ENCODE measurements at regions not wholly inside any gene's neighbourhood (a gene's known extent, or its start where the extent isn't known, plus 50 kb on each side); places are given as distances from the start of the nearest gene placed in this dataset.

DNA sequence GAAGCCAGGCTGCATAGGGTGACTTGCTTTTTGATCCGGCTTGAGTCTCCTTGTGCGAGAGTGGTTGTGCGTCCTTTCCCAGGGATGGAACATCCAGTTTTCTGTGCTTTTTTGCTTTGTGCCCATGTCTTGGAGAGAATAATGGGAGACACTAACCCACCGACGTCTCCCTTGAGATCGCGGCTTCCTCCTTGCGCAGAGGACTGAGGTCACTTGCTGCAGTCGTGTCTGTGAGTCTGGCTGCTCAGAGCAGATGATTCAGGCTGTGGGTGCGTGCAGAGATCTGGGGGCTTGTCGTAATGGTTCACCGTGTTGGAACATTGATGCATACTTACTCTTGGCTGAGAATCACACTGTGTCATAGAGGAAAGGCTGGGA is 164.5 kb upstream of the CACNA1E start:
- no peaks in the 10 kb centered on the region for H3K9me3 ChIP-seq (ENCODE audit: control insufficient read depth in 1 of 2, insufficient read depth in 1 of 2, low read depth in 1 of 2, low read length in 2 of 2)
- no TSS peak for BruUV-seq (replicated peaks)
- TF ChIP-seq POLR2AphosphoS5 (IDR thresholded peaks at IDR 0.05; ENCODE audit: low read depth, low read length) (no peak), CBX3 (IDR thresholded peaks at IDR 0.05; ENCODE audit: low read depth) (no peak), SIN3A (IDR thresholded peaks at IDR 0.05; ENCODE audit: low read depth) (no peak), YY1 (IDR thresholded peaks at IDR 0.05; ENCODE audit: extremely low read depth, insufficient replicate concordance, low read depth, low read length) (no peak), POLR2A (IDR thresholded peaks at IDR 0.05; ENCODE audit: borderline replicate concordance, extremely low read depth, insufficient read depth, insufficient read length) (no peak), EZH2phosphoT487 (IDR thresholded peaks at IDR 0.05; ENCODE audit: borderline replicate concordance) (no peak), SP1 (IDR thresholded peaks at IDR 0.05; ENCODE audit: low read depth) (no peak), FOSL1 (IDR thresholded peaks at IDR 0.05; ENCODE audit: low read depth) (no peak), EGR1 (IDR thresholded peaks at IDR 0.05; ENCODE audit: low read depth) (no peak), JUND (IDR thresholded peaks at IDR 0.05) (no peak), CEBPB (IDR thresholded peaks at IDR 0.05; ENCODE audit: low read depth) (no peak), ZNF274 (IDR thresholded peaks at IDR 0.05; ENCODE audit: low read depth, low read length) (no peak), EZH2 (IDR thresholded peaks at IDR 0.05) (no peak)
- TF ChIP-seq, protein P1, sequence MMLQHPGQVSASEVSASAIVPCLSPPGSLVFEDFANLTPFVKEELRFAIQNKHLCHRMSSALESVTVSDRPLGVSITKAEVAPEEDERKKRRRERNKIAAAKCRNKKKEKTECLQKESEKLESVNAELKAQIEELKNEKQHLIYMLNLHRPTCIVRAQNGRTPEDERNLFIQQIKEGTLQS (IDR thresholded peaks at IDR 0.05), result no peak
- TF ChIP-seq, protein P2, sequence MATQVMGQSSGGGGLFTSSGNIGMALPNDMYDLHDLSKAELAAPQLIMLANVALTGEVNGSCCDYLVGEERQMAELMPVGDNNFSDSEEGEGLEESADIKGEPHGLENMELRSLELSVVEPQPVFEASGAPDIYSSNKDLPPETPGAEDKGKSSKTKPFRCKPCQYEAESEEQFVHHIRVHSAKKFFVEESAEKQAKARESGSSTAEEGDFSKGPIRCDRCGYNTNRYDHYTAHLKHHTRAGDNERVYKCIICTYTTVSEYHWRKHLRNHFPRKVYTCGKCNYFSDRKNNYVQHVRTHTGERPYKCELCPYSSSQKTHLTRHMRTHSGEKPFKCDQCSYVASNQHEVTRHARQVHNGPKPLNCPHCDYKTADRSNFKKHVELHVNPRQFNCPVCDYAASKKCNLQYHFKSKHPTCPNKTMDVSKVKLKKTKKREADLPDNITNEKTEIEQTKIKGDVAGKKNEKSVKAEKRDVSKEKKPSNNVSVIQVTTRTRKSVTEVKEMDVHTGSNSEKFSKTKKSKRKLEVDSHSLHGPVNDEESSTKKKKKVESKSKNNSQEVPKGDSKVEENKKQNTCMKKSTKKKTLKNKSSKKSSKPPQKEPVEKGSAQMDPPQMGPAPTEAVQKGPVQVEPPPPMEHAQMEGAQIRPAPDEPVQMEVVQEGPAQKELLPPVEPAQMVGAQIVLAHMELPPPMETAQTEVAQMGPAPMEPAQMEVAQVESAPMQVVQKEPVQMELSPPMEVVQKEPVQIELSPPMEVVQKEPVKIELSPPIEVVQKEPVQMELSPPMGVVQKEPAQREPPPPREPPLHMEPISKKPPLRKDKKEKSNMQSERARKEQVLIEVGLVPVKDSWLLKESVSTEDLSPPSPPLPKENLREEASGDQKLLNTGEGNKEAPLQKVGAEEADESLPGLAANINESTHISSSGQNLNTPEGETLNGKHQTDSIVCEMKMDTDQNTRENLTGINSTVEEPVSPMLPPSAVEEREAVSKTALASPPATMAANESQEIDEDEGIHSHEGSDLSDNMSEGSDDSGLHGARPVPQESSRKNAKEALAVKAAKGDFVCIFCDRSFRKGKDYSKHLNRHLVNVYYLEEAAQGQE (IDR thresholded peaks at IDR 0.05; ENCODE audit: low read depth), result no peak
- TF ChIP-seq, protein P3, sequence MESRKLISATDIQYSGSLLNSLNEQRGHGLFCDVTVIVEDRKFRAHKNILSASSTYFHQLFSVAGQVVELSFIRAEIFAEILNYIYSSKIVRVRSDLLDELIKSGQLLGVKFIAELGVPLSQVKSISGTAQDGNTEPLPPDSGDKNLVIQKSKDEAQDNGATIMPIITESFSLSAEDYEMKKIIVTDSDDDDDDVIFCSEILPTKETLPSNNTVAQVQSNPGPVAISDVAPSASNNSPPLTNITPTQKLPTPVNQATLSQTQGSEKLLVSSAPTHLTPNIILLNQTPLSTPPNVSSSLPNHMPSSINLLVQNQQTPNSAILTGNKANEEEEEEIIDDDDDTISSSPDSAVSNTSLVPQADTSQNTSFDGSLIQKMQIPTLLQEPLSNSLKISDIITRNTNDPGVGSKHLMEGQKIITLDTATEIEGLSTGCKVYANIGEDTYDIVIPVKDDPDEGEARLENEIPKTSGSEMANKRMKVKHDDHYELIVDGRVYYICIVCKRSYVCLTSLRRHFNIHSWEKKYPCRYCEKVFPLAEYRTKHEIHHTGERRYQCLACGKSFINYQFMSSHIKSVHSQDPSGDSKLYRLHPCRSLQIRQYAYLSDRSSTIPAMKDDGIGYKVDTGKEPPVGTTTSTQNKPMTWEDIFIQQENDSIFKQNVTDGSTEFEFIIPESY (IDR thresholded peaks at IDR 0.05; ENCODE audit: extremely low read depth, insufficient replicate concordance, low read length), result no peak
- TF ChIP-seq, protein P4, sequence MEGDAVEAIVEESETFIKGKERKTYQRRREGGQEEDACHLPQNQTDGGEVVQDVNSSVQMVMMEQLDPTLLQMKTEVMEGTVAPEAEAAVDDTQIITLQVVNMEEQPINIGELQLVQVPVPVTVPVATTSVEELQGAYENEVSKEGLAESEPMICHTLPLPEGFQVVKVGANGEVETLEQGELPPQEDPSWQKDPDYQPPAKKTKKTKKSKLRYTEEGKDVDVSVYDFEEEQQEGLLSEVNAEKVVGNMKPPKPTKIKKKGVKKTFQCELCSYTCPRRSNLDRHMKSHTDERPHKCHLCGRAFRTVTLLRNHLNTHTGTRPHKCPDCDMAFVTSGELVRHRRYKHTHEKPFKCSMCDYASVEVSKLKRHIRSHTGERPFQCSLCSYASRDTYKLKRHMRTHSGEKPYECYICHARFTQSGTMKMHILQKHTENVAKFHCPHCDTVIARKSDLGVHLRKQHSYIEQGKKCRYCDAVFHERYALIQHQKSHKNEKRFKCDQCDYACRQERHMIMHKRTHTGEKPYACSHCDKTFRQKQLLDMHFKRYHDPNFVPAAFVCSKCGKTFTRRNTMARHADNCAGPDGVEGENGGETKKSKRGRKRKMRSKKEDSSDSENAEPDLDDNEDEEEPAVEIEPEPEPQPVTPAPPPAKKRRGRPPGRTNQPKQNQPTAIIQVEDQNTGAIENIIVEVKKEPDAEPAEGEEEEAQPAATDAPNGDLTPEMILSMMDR (IDR thresholded peaks at IDR 0.05 in 2 of 3, conservative IDR thresholded peaks at IDR 0.05 in 1 of 3; ENCODE audit: borderline replicate concordance in 1 of 3, insufficient read depth in 1 of 3, low read depth in 2 of 3, low read length in 2 of 3), result no peak
- ATAC-seq, result no peak
- no peaks in the 10 kb centered on the region for H3K9me2 ChIP-seq (ENCODE audit: insufficient read depth)
- H3K4me2 ChIP-seq (ENCODE audit: low read length), result no peak overlapping the region
- no peak for DNase-seq (ENCODE audit: low read depth, low spot score)
- no peaks in the 10 kb centered on the region for H4K20me1 ChIP-seq (ENCODE audit: insufficient read depth)
- intact Hi-C loops (cut with micrococcal nuclease), result no loop called here
- no peaks in the 10 kb centered on the region for H3K79me2 ChIP-seq (ENCODE audit: insufficient read depth, low read length)
- peaks cover 15% of the 10 kb centered on the region; the same call in 1 of the 2 replicates for H3K27me3 ChIP-seq (ENCODE audit: insufficient read depth, low read length)
- ChIA-PET RAD21 (ENCODE audit: low non-redundant PET in 1 of 2, low total read pairs in 2 of 2, uncharacterized antibody in 2 of 2, unreplicated experiment in 2 of 2) (no interaction called here), POLR2A (no interaction called here), CTCF (no interaction called here)
- H2AFZ ChIP-seq (ENCODE audit: low read depth, low read length, poor library complexity, severe bottlenecking), result no peak overlapping the region
- no peak overlapping the region for H3K9ac ChIP-seq (ENCODE audit: low read length)
- no peak overlapping the region for H3K4me3 ChIP-seq (replicated peaks in 1 of 2; ENCODE audit: low read depth in 1 of 2, low read length in 2 of 2)
- no peak overlapping the region for H3K27ac ChIP-seq (ENCODE audit: low read depth, low read length)
- no peaks in the 10 kb centered on the region for H3K4me1 ChIP-seq (ENCODE audit: control insufficient read depth in 1 of 2, insufficient read depth in 2 of 2, low read length in 2 of 2)
- no peaks in the 10 kb centered on the region for H3K36me3 ChIP-seq (ENCODE audit: control insufficient read depth in 1 of 2, insufficient read depth in 2 of 2, low read length in 2 of 2)
